ENCODE measurements at regions not wholly inside any gene's neighbourhood (a gene's known extent, or its start where the extent isn't known, plus 50 kb on each side); places are given as distances from the start of the nearest gene placed in this dataset.

GRCh38 chr5:97475847-97476246 is 292.8 kb upstream of the RIOK2 start:
- ChIA-PET CTCF (no interaction called here), POLR2A (no interaction called here)
- DNase-seq (no peak), ATAC-seq (ENCODE audit: poor library complexity) (no peak)
- H3K4me1 Mint-ChIP-seq (ENCODE audit: low read depth) = no peaks in the 10 kb centered on the region
- H3K27ac Mint-ChIP-seq = no peak overlapping the region
- intact Hi-C loops (cut with DNase I, micrococcal nuclease) = no loop called here
- peaks cover 0 to 14% of the 10 kb centered on the region in 2 experiments for H3K9me3 ChIP-seq (ENCODE audit: control insufficient read depth in 1 of 2, insufficient read depth in 1 of 2, low read length in 2 of 2)
- H3K9me3 Mint-ChIP-seq = no peaks in the 10 kb centered on the region
- H3K4me3 Mint-ChIP-seq = no peak overlapping the region
- H3K36me3 Mint-ChIP-seq (ENCODE audit: low read depth) = no peaks in the 10 kb centered on the region
- no peaks in the 10 kb centered on the region for H3K27me3 ChIP-seq (ENCODE audit: control insufficient read depth in 1 of 2, insufficient read depth in 2 of 2, low read length in 2 of 2)
- no peaks in the 10 kb centered on the region for H3K27me3 Mint-ChIP-seq
- no peaks in the 10 kb centered on the region for H3K4me1 ChIP-seq (ENCODE audit: insufficient read depth, low read length)
- H3K27ac ChIP-seq (ENCODE audit: low read depth in 1 of 2, low read length in 2 of 2) = no peak overlapping the region
- TF ChIP-seq CTCF (IDR thresholded peaks at IDR 0.05) = no peak
- no peak overlapping the region for H3K4me3 ChIP-seq (ENCODE audit: low read length)
- H3K36me3 ChIP-seq (ENCODE audit: insufficient read depth, low read length) = no peaks in the 10 kb centered on the region

- ChIA-PET POLR2A (no interaction called here), CTCF (interaction anchor here (0.6 to 1.0 kb wide), 2 partner anchors 10 to 75 kb away, joined by 3 to 4 read pairs; no protein-coding TSS in a partner anchor)
- no peaks in the 10 kb centered on the region for H3K36me3 Mint-ChIP-seq (ENCODE audit: low read depth)
- ATAC-seq (ENCODE audit: poor library complexity) (no peak), DNase-seq (no peak)
- H3K4me3 ChIP-seq (ENCODE audit: low read length) = no peak overlapping the region
- H3K27ac ChIP-seq (ENCODE audit: low read depth in 1 of 2, low read length in 2 of 2) = no peak overlapping the region
- TF ChIP-seq CTCF (IDR thresholded peaks at IDR 0.05) = no peak
- no peak overlapping the region for H3K27ac Mint-ChIP-seq
- H3K27me3 Mint-ChIP-seq = no peaks in the 10 kb centered on the region
- no peaks in the 10 kb centered on the region for H3K9me3 Mint-ChIP-seq
- no peaks in the 10 kb centered on the region for H3K4me1 Mint-ChIP-seq (ENCODE audit: low read depth)
- H3K9me3 ChIP-seq (ENCODE audit: control insufficient read depth in 1 of 2, insufficient read depth in 1 of 2, low read length in 2 of 2) = peaks cover 0 to 3% of the 10 kb centered on the region in 2 experiments
- intact Hi-C loops (cut with DNase I, micrococcal nuclease) = no loop called here
- H3K36me3 ChIP-seq (ENCODE audit: insufficient read depth, low read length) = no peaks in the 10 kb centered on the region
- H3K4me3 Mint-ChIP-seq = no peak overlapping the region
- H3K27me3 ChIP-seq (ENCODE audit: control insufficient read depth in 1 of 2, insufficient read depth in 2 of 2, low read length in 2 of 2) = no peaks in the 10 kb centered on the region
- no peaks in the 10 kb centered on the region for H3K4me1 ChIP-seq (ENCODE audit: insufficient read depth, low read length)
These were observed 293.9 kb upstream of the RIOK2 start for GRCh38 chr5:97476852-97477534.

- Mint-ChIP-seq H3K4me3 (no peak overlapping the region), H3K9me3 (no peaks in the 10 kb centered on the region), H3K27ac (no peak overlapping the region), H3K36me3 (ENCODE audit: low read depth) (no peaks in the 10 kb centered on the region), H3K4me1 (ENCODE audit: low read depth) (no peaks in the 10 kb centered on the region), H3K27me3 (no peaks in the 10 kb centered on the region)
- Histone ChIP-seq H3K4me3 (ENCODE audit: low read length) (no peak overlapping the region), H3K27ac (ENCODE audit: low read depth in 1 of 2, low read length in 2 of 2) (no peak overlapping the region), H3K36me3 (ENCODE audit: insufficient read depth, low read length) (no peaks in the 10 kb centered on the region), H3K9me3 (ENCODE audit: control insufficient read depth in 1 of 2, insufficient read depth in 1 of 2, low read length in 2 of 2) (no peaks in the 10 kb centered on the region), H3K4me1 (ENCODE audit: insufficient read depth, low read length) (no peaks in the 10 kb centered on the region), H3K27me3 (ENCODE audit: control insufficient read depth in 1 of 2, insufficient read depth in 2 of 2, low read length in 2 of 2) (no peaks in the 10 kb centered on the region)
- no peak for ATAC-seq (ENCODE audit: poor library complexity)
- ChIA-PET POLR2A (no interaction called here), CTCF (interaction anchor here (0.9 kb wide), 1 partner anchor 8 kb away, joined by 4 read pairs; no protein-coding TSS in a partner anchor)
- intact Hi-C loops (cut with DNase I, micrococcal nuclease) = no loop called here
- no peak for DNase-seq
- no peak for TF ChIP-seq CTCF (IDR thresholded peaks at IDR 0.05)
These were observed 295.4 kb upstream of the RIOK2 start for GRCh38 chr5:97478483-97478882.
